IMR-90 (cell line): ENCODE measurements at regions not wholly inside any gene's neighbourhood (a gene's known extent, or its start where the extent isn't known, plus 50 kb on each side); places are given as distances from the start of the nearest gene placed in this dataset.

Experiments used
- ATAC-seq: fragments of 200-7000 bp; cut with Tn5 transposase; 2 replicates; pipeline ENCODE4 v1.9.1; 2020; ENCODE audit warnings: low read depth, mild to moderate bottlenecking, moderate library complexity
- BruUV-seq: library from RNA; stranded (reverse); fragments of 400-500 nt; replicated peaks from 2 replicates; lab custom pipeline; 2021; lab: Mats Ljungman, UMichigan
- CTCF ChIA-PET: fragments of 300-600 bp; formaldehyde crosslinking; extraction: SDS; loops from one replicate; lab custom pipeline; 2021; ENCODE audit warnings: antibody characterized with exemption; lab: Yijun Ruan, JAX
- POLR2A ChIA-PET: fragments of 300-600 bp; sonication (Branson Sonifier 250); formaldehyde crosslinking; loops from one replicate; lab custom pipeline; 2022; ENCODE audit warnings: antibody characterized with exemption; ENCODE audit not compliant: unreplicated experiment; lab: Charles Lee
- DNase-seq: peaks from one replicate; pipeline ENCODE4 v3.0.0; 2013
- H2AFZ ChIP-seq: replicated peaks from 2 replicates; pipeline ENCODE3; 2013; ENCODE audit warnings: low read length, mild to moderate bottlenecking; ENCODE audit not compliant: poor library complexity
- H2AK5ac ChIP-seq: 2 replicates; pipeline ENCODE4 v1.6.1; 2013; ENCODE audit warnings: low read depth, low read length, inconsistent platforms
- H2AK9ac ChIP-seq: replicated peaks from 2 replicates; pipeline ENCODE3; 2013; ENCODE audit warnings: mild to moderate bottlenecking, low read depth, low read length, moderate library complexity; ENCODE audit not compliant: poor library complexity
- H2BK120ac ChIP-seq: 2 replicates; pipeline ENCODE4 v1.6.1; 2013; ENCODE audit warnings: low read depth, low read length, inconsistent platforms
- H2BK15ac ChIP-seq: 3 replicates; pipeline ENCODE4 v1.6.1; 2013; ENCODE audit warnings: low read depth, low read length, inconsistent platforms
- H2BK20ac ChIP-seq: 2 replicates; pipeline ENCODE4 v1.6.1; 2013; ENCODE audit warnings: low read depth, mild to moderate bottlenecking, inconsistent platforms, low read length, moderate library complexity
- H2BK5ac ChIP-seq: 2 replicates; pipeline ENCODE4 v1.6.1; 2013; ENCODE audit warnings: mild to moderate bottlenecking, low read depth, low read length, inconsistent platforms; ENCODE audit not compliant: poor library complexity, severe bottlenecking
- H3K14ac ChIP-seq: replicated peaks from 2 replicates; pipeline ENCODE4 v1.6.1; 2013; ENCODE audit warnings: low read depth, low read length, inconsistent platforms
- H3K18ac ChIP-seq: 2 replicates; pipeline ENCODE4 v1.6.1; 2013; ENCODE audit warnings: low read depth, low read length, control low read depth
- H3K23ac ChIP-seq: 2 replicates; pipeline ENCODE4 v1.6.1; 2013; ENCODE audit warnings: low read depth, low read length, inconsistent platforms
- H3K27ac ChIP-seq: 2 replicates; pipeline ENCODE4 v1.5.1; 2013; ENCODE audit warnings: mild to moderate bottlenecking, control low read depth, low read length; ENCODE audit not compliant: insufficient read depth
- H3K27me3 ChIP-seq: 2 replicates; pipeline ENCODE4 v1.6.1; 2013; ENCODE audit warnings: low read length; ENCODE audit not compliant: control insufficient read depth, insufficient read depth
- H3K36me3 ChIP-seq: 2 replicates; pipeline ENCODE4 v1.6.1; 2013; ENCODE audit warnings: low read length, mixed read lengths; ENCODE audit not compliant: control insufficient read depth, insufficient read depth
- H3K4ac ChIP-seq: 2 replicates; pipeline ENCODE4 v1.6.1; 2013; ENCODE audit warnings: low read depth, low read length, inconsistent platforms
- H3K4me1 ChIP-seq: 2 replicates; pipeline ENCODE4 v1.6.1; 2013; ENCODE audit warnings: low read length, mixed read lengths; ENCODE audit not compliant: control insufficient read depth, insufficient read depth
- H3K4me2 ChIP-seq: 2 replicates; pipeline ENCODE4 v1.6.1; 2013; ENCODE audit warnings: low read depth, mild to moderate bottlenecking, control low read depth, low read length, moderate library complexity
- H3K4me3 ChIP-seq: 2 replicates; pipeline ENCODE4 v1.5.1; 2013; ENCODE audit warnings: low read depth, mild to moderate bottlenecking, control low read depth, low read length, moderate library complexity; ENCODE audit not compliant: insufficient read depth
- H3K56ac ChIP-seq: 2 replicates; pipeline ENCODE4 v1.6.1; 2013; ENCODE audit warnings: low read length, inconsistent platforms; ENCODE audit not compliant: insufficient read depth; ENCODE audit errors: extremely low read depth
- H3K79me1 ChIP-seq, 2 experiments: 2 replicates each; pipeline ENCODE4 v1.6.1; 2013; ENCODE audit warnings: low read length in 2 of 2, inconsistent platforms in 1 of 2, low read depth in 1 of 2
- H3K9ac ChIP-seq: 2 replicates; pipeline ENCODE4 v1.6.1; 2013; ENCODE audit warnings: low read depth, low read length, control low read depth
- H3K9me1 ChIP-seq: 2 replicates; pipeline ENCODE4 v1.6.1; 2013; ENCODE audit warnings: low read length, inconsistent platforms; ENCODE audit not compliant: insufficient read depth
- H3K9me3 ChIP-seq: 2 replicates; pipeline ENCODE4 v1.6.1; 2013; ENCODE audit warnings: low read length; ENCODE audit not compliant: control insufficient read depth, insufficient read depth
- H4K20me1 ChIP-seq: 2 replicates; pipeline ENCODE4 v1.6.1; 2013; ENCODE audit warnings: low read length, inconsistent platforms; ENCODE audit not compliant: insufficient read depth
- H4K5ac ChIP-seq: 2 replicates; pipeline ENCODE4 v1.6.1; 2013; ENCODE audit warnings: mild to moderate bottlenecking, low read depth, low read length, control low read depth
- H4K8ac ChIP-seq, 2 experiments: 2 replicates each; pipeline ENCODE4 v1.6.1; 2013; ENCODE audit warnings: low read depth in 2 of 2, low read length in 2 of 2, control low read depth in 1 of 2, inconsistent platforms in 1 of 2
- H4K91ac ChIP-seq: 2 replicates; pipeline ENCODE4 v1.6.1; 2013; ENCODE audit warnings: low read depth, low read length, inconsistent platforms; ENCODE audit not compliant: insufficient read depth
- MAFK ChIP-seq: IDR thresholded peaks from 2 replicates; pipeline ENCODE4 v1.6.1; 2012; ENCODE audit warnings: low read depth, low read length, improper control_type of control experiment
- POLR2A ChIP-seq: IDR thresholded peaks from 2 replicates; pipeline ENCODE4 v1.6.1; 2012; ENCODE audit warnings: mild to moderate bottlenecking, low read depth, low read length
- WGBS, 2 experiments: methylation state at CpG; one replicate each; pipeline versions ENCODE4 v1.1.5 to v1.1.7; 2013; ENCODE audit warnings: missing lambda C conversion rate in 2 of 2; ENCODE audit not compliant: insufficient read length in 1 of 2; ENCODE audit errors: extremely low coverage in 2 of 2; 5-methylcytosine and 5-hydroxymethylcytosine counted together
- dilution Hi-C: fragments of 300-500 bp; cut with HindIII; formaldehyde crosslinking; loops from one replicate; pipeline ENCODE4 v1.14.3; 2018; ENCODE audit warnings: low sequenced_read_pairs; ENCODE audit not compliant: unreplicated experiment
- in situ Hi-C: fragments of 300-500 bp; cut with MboI; formaldehyde crosslinking; loops from 3 replicates; pipeline ENCODE4 v1.14.3; 2019; ENCODE audit warnings: low sequenced_read_pairs, inconsistent platforms, mixed read lengths
- intact Hi-C: fragments of 100-400 bp; cut with micrococcal nuclease; formaldehyde crosslinking; loops from 2 replicates; pipeline ENCODE4 v1.10.0; 2022
- TF ChIP-seq, protein P1 (sequence below): conservative IDR thresholded peaks from 2 replicates; pipeline ENCODE4 v1.5.1; 2012; ENCODE audit warnings: mild to moderate bottlenecking, low read depth, low read length, improper control_type of control experiment

DNA sequence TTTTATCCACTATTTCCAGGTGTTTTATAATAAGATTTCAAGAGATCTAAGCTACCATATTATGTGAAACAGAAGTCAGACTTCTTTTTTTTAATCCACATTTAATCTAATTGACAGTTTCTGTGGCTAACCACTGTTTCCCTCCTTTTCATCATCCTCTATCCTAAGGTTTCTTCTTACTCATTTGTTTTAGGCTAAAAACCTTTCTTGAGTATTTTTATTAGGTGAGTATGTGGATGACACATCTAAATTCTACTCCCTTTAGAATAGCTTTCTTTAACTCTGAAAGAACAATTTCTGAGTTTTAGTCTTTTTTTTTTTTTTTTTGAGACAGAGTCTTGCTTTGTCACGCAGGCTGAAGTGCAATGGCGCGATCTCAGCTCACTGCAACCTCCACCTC lies 62.7 kb downstream of the NPY start:
- WGBS, 2 experiments: no CpG with 5 or more reads among the region's 3 CpGs
- Histone ChIP-seq H2BK5ac (no peak overlapping the region), H3K27me3 (no peaks in the 10 kb centered on the region), H4K5ac (no peak overlapping the region), H4K8ac (no peak overlapping the region), H2BK120ac (no peak overlapping the region), H3K36me3 (no peaks in the 10 kb centered on the region), H3K18ac (no peak overlapping the region), H2BK20ac (no peak overlapping the region), H2AFZ (no peak overlapping the region), H3K4me1 (no peaks in the 10 kb centered on the region), H3K27ac (no peak overlapping the region), H3K9me3 (no peaks in the 10 kb centered on the region), H3K14ac (no peak overlapping the region), H4K20me1 (no peaks in the 10 kb centered on the region), H4K91ac (no peak overlapping the region), H2AK9ac (no peak overlapping the region), H3K79me1 (no peaks in the 10 kb centered on the region), H3K4me2 (no peak overlapping the region), H3K9ac (no peak overlapping the region), H2AK5ac (no peak overlapping the region), H3K23ac (no peak overlapping the region), H3K56ac (no peak overlapping the region), H2BK15ac (no peak overlapping the region), H3K4ac (no peak overlapping the region), H3K4me3 (no peak overlapping the region), H3K9me1 (no peaks in the 10 kb centered on the region)
- no TSS peak for BruUV-seq
- DNase-seq: no peak
- CTCF ChIA-PET: interaction anchor here (0.7 kb wide), 1 partner anchor 68 kb away, joined by 4 read pairs; no protein-coding TSS in a partner anchor
- dilution Hi-C loops (no loop called here), intact Hi-C loops (no loop called here), in situ Hi-C loops (no loop called here)
- TF ChIP-seq POLR2A (no peak), MAFK (no peak)
- TF ChIP-seq, protein P1, sequence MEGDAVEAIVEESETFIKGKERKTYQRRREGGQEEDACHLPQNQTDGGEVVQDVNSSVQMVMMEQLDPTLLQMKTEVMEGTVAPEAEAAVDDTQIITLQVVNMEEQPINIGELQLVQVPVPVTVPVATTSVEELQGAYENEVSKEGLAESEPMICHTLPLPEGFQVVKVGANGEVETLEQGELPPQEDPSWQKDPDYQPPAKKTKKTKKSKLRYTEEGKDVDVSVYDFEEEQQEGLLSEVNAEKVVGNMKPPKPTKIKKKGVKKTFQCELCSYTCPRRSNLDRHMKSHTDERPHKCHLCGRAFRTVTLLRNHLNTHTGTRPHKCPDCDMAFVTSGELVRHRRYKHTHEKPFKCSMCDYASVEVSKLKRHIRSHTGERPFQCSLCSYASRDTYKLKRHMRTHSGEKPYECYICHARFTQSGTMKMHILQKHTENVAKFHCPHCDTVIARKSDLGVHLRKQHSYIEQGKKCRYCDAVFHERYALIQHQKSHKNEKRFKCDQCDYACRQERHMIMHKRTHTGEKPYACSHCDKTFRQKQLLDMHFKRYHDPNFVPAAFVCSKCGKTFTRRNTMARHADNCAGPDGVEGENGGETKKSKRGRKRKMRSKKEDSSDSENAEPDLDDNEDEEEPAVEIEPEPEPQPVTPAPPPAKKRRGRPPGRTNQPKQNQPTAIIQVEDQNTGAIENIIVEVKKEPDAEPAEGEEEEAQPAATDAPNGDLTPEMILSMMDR: no peak
- no peak for ATAC-seq
- POLR2A ChIA-PET: interaction anchor here (0.6 kb wide), 1 partner anchor 10 kb away, joined by 4 read pairs; no protein-coding TSS in a partner anchor
